Inflammatory macrophage treated with lipopolysaccharide for 4 hours (primary cell): ENCODE measurements at regions not wholly inside any gene's neighbourhood (a gene's known extent, or its start where the extent isn't known, plus 50 kb on each side); places are given as distances from the start of the nearest gene placed in this dataset.
"Not testable (repeated sequence)": the region's sequence is repeated elsewhere in the genome, so short reads cannot be mapped to it uniquely, and the experiment has no call there.

Source experiments
- DNase-seq: peaks from one replicate; pipeline ENCODE4 v3.0.0-alpha.2; 2020

DNA sequence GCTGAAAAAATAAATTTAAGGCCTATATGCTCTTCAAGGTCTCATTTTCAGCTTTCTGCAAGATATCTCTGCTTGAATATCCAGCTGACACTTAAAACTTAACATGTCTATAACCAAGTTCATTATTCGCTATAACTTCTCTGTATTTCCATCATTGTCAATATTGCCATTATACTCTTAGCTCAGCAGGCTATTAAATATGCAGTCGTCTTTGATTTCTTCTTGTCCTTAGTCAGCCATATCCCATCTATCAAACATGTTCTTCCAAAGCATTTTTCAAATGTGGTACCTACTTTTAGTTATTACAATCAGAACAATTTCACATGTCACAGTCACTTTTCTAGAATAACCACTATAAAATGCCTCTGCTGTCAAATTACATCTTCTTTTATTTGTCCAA lies 1364.1 kb downstream of the ARAP2 start:
- DNase-seq, result no peak

DNA sequence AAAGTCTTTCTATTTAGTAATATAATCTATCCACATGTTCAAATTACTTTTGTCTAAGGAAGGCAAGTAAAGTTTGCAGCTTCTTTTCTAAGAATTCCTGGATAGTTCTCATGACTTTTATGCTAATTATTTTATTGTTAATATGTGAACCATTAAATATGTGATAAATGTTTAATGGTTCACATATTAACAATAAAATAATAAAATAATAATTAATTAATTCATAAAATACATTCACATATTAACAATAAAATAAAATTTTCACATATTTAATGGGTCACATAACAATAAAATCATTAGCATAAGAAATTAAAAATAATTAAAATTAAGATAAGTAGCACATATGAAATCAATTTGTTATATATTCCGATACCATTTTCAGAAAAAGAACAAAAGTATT lies 1352.4 kb downstream of the ARAP2 start:
- DNase-seq, result no peak

DNA sequence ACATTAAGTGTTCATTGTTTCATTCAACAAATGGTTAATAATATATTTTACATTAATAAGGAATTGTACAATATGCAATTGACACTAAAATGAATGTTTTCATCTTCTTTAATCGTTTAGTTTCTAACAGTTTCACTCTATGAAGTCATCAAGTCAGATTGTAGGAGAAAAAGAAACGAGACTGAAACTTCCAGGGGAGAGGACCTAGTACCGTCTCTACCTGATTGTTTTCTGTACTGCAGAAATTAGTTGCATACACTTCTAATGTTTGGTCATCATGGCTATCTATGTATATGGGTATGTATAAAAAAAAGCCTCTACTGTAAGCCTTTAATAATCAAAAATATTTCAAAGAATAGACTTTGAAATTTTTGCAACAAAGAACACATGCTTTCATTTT lies 1350.9 kb downstream of the ARAP2 start:
- DNase-seq, result no peak

DNA sequence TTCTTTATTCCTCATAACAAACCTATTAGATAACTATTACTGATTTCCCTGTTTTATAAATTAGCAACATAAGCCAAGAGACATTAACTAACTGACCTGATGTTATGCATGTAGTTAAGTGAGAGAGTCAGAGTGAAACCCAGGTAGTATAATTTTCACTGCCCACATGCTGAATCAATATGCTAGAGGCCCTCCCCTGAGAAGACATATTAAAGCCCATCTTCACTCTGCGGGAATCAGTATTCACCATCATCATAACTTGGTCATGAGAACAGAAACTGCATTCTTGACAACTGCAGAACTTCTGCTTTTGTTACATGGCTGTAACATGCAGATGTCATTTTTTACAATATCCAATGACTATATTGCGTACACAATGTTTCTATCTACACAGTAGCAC lies 1324.3 kb downstream of the ARAP2 start:
- no peak for DNase-seq

GRCh38 chr4:34921391-34921790 lies 1322.9 kb downstream of the ARAP2 start:
- no peak for DNase-seq

DNA sequence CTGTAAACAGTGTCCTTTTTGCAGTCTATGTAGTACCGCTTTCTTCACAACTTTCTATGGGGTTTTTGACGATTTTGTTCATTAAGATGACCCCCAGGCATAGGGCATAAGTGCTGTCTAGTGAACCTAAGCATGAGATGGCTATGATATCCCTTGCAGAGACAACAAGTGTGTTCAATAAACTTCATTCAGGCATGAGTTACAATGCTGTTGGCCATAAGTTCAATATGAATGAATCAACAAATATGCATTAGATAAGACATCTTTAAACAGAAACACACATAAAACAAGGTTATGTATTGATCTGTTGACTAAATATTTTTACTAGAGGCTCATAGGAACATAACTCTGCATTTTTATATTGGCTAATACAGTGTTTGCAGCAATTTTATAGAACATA lies 1322.0 kb downstream of the ARAP2 start:
- no peak for DNase-seq

- DNase-seq, result no peak
These were observed 1311.7 kb downstream of the ARAP2 start for GRCh38 chr4:34932591-34932990.

GRCh38 chr4:34935739-34936138 lies 1308.6 kb downstream of the ARAP2 start:
- DNase-seq, result no peak

DNA sequence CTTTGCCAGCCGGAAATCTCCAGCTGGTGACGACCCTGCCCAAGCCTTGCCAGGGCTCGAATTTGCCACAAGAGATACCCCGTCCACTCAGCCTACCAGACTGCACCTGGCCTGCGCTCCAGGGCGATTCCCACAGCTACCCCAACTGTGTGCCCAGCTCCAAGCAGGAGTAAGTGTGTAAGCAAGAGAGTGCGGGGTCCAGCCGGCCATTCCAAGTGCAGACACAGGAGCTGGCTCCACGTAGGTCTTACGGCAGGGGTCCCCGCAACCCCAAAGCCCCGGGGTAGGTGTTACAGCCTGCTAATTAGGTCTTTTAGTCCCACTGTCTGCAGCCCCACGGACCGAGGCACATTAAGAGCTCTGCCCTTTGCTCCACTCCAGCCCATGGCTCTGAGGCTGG lies 1305.2 kb downstream of the ARAP2 start:
- DNase-seq, result no peak

DNA sequence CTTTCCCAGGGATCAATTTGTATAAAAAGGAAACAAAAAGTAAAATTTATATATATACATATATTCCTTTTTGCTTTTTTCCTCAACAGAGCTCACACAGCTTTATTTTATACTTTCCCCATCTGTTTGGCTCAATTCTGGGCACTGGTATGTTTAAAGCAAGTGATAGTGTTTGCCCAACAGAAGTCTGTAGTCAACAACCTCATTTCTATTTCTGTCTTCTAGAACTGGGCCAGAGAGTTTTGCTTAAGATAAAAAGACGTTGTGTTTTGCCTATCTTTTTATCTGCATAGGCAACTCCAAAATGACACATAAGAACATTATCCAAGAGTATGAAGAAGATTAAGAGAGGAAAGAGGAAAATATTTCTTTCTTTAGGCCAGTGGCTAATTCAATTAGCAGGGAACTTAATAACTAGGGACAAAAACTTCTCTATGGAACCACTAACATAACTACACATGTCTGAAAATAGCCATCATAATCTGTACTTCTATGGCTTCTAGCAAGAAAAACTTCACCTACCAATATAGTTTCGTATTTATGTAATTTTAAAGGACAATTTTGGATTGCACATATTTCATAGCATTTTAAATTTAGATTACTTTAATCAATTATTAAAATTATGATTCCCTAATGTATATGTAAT lies 1300.5 kb downstream of the ARAP2 start:
- no peak for DNase-seq

DNA sequence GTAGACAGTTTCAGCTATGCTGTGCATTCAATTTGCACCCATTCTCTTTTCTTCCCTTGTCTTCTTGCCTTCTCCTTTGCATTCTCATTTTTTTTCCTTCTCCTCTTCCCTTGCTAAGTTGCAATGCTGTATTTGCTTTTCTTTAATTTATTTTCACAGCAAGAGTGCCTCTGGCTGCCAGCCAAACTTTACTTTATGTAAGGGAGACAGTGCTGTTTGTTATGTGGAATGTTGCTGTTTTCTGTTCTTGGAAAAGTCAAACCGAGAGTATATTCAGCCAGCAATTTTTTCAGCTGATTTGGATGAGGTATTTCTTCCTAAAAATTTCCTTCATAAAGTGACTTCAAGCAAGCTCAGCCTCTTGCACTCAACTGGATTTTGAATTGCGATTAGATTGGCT lies 1293.4 kb downstream of the ARAP2 start:
- DNase-seq, result no peak

DNA sequence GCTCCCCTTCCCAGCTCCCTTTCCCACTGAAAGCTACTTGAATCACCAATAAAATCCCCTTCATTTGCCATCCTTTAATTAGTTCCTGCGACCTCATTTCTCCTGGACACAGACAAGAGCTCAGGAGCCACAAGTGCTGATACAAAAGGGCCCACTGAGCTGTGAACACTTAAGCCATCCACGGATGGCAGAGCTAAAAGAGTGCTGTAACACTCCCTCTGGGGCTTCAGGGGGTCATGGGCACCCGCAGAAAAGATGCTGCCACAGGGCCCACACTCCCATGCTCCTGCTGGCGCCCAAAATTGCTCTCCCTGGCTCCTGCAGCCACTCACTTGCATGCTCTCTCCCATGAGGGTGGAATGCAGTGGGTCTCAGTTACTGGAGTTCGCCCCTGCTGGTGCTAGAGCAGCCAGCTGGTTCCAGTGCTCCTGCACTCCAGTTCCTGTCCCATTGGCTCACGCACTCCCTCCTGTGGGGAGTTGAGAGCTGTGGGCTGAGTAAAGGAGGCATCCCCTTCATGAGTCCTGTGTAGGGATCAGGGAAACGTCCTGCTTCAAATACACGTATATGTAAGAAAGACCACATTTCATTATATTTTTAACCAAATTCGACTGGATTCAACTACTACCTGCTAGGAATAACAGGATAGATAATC lies 1291.0 kb downstream of the ARAP2 start:
- no peak for DNase-seq

- no peak for DNase-seq
These were observed 1279.7 kb downstream of the ARAP2 start for GRCh38 chr4:34964613-34965012.

DNA sequence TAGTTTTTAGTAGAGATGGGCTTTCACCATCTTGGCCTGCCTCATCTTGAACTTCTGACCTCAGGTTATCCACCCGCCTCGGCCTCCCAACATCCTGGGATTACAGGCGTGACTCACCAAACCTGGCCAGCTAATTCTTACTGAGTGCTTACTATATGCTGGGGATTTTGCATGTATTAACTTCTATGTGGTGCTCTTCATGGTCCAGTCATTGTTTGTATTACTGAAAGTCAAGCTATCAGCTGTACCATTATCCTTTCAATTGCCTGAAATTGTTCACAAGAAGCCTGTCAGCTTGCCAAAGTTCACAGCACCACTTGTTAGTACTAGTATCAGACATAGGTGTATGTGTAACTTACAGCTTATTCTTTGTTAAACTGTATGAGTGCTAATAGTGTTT lies 1272.1 kb downstream of the ARAP2 start:
- no peak for DNase-seq

- no peak for DNase-seq
These were observed 1270.5 kb downstream of the ARAP2 start for GRCh38 chr4:34973650-34974312.

DNA sequence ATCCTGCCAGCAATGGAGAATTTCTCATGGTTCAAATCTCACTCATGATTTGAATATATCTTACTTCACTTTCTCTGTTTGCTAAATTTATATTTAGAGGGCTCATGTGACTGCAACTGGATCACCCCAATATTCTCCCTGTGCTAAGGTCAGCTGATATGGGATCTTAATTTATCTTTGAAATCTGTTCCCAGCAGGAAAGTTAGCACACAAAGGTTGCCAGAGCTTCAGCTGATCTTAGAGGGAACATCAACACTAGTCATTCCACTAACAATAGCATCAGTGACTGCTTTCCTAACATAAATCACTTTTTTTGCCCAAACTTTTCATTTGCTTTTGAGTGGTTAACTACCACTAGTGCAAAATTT lies 1270.0 kb downstream of the ARAP2 start:
- DNase-seq, result no peak

- not testable (repeated sequence) for DNase-seq
These were observed 1223.1 kb downstream of the ARAP2 start for GRCh38 chr4:35021222-35021621.

DNA sequence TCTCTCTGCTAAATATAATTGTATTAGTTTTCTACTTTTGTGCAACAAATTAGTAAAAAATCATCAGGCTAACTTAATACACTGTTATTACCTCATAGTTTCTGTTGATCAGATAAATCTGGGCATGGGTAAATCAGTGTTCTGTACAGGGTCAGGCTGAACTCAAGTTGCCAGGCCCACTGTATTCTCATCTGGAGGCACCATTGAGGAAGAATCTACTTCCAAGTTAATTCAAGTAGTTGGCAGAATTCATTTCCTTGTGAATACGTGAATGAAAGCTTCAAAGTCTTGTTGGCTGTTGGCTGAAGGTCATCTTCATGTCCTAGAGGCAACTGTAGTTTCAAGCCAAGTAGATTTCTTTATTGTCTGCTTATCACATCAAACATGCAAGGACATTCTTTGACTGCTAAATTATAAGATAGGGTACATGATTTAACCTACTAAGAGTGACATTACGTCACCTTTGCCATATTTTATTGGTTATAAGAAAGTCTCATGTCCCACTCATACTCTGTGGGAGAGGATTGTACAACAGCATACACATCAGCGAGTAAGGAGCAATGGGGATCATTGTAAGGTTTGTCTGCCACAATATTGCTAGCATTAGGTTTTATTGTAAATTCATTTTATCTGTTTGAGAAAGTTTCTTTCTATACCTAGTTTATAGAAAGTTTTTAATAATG lies 1219.0 kb downstream of the ARAP2 start:
- no peak for DNase-seq

GRCh38 chr4:35038079-35038805 lies 1206.1 kb downstream of the ARAP2 start:
- no peak for DNase-seq

GRCh38 chr4:35038845-35039244 lies 1205.5 kb downstream of the ARAP2 start:
- no peak for DNase-seq

GRCh38 chr4:35052546-35052945 lies 1191.8 kb downstream of the ARAP2 start:
- DNase-seq, result no peak

- no peak for DNase-seq
These were observed 1181.2 kb downstream of the ARAP2 start for GRCh38 chr4:35063031-35063570.

DNA sequence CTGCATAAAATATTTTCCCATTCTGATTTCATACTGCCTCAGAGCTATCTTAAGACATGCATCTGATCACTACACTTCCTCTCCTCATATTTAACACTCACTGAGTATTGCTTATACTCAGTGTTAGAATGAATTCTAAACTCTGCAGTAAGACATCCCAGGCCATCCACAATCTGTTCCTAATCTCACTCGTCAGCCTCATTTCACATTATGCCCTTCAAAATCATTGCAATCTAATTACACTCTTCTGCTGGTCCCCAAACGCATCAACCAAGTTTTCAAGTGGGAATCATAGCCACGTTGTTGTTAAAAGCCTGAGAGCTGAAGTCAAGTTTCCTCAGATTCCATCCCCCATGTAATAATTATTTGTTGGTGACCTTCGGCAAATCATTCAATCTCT lies 1177.9 kb downstream of the ARAP2 start:
- no peak for DNase-seq
